BJ (cell line): ENCODE measurements at regions not wholly inside any gene's neighbourhood (a gene's known extent, or its start where the extent isn't known, plus 50 kb on each side); places are given as distances from the start of the nearest gene placed in this dataset.

ENCODE experiments used
- CTCF ChIA-PET: fragments of 350-600 bp; formaldehyde crosslinking; extraction: SDS; loops from one replicate; lab custom pipeline; 2021; ENCODE audit warnings: antibody characterized with exemption, inconsistent platforms; lab: Yijun Ruan, JAX
- POLR2A ChIA-PET: fragments of 300-600 bp; sonication (Branson Sonifier 250); formaldehyde crosslinking; extraction: SDS; loops from one replicate; lab custom pipeline; 2021; ENCODE audit warnings: antibody characterized with exemption; lab: Charles Lee
- DNase-seq: peaks from one replicate; pipeline ENCODE4 v3.0.0-alpha.2; 2011; ENCODE audit warnings: low read depth
- H3K27me3 ChIP-seq: 2 replicates; pipeline ENCODE4 v1.6.0; 2011; ENCODE audit warnings: low read length; ENCODE audit not compliant: control insufficient read depth, insufficient read depth
- H3K36me3 ChIP-seq: 2 replicates; pipeline ENCODE4 v1.5.1; 2011; ENCODE audit warnings: low read length; ENCODE audit not compliant: control insufficient read depth, insufficient read depth
- H3K4me3 ChIP-seq: 2 replicates; pipeline ENCODE4 v1.5.1; 2011; ENCODE audit warnings: low read depth, mild to moderate bottlenecking, control low read depth, low read length
- CTCF ChIP-seq: IDR thresholded peaks from 2 replicates; pipeline ENCODE4 v1.5.1; 2011; ENCODE audit warnings: low read depth, mild to moderate bottlenecking, control low read depth, inconsistent platforms, low read length, moderate library complexity; ENCODE audit not compliant: insufficient read depth

GRCh38 chr7:372932-373791 is 83.2 kb downstream of the FOXL3 start:
- 0 out of 2 replicates have a peak, but pooled peaks cover 1% of the 10 kb centered on the region for H3K27me3 ChIP-seq
- DNase-seq = no peak
- TF ChIP-seq CTCF = no peak
- H3K36me3 ChIP-seq = no peaks in the 10 kb centered on the region
- no peak overlapping the region for H3K4me3 ChIP-seq
- POLR2A ChIA-PET = no interaction called here
- CTCF ChIA-PET = no interaction called here

- H3K27me3 ChIP-seq = no peaks in the 10 kb centered on the region
- no peaks in the 10 kb centered on the region for H3K36me3 ChIP-seq
- POLR2A ChIA-PET = no interaction called here
- no peak overlapping the region for H3K4me3 ChIP-seq
- DNase-seq = no peak
- CTCF ChIA-PET = no interaction called here
- TF ChIP-seq CTCF = no peak
Measured at GRCh38 chr7:373818-374705, 84.1 kb downstream of the FOXL3 start.

GRCh38 chr7:374706-375311 is 84.8 kb downstream of the FOXL3 start:
- H3K27me3 ChIP-seq = no peaks in the 10 kb centered on the region; the same call in 1 of the 2 replicates
- CTCF ChIA-PET = no interaction called here

GRCh38 chr7:375321-375831 is 85.4 kb downstream of the FOXL3 start:
- ChIA-PET CTCF (no interaction called here), POLR2A (no interaction called here)
- no peak for TF ChIP-seq CTCF
- Histone ChIP-seq H3K36me3 (no peaks in the 10 kb centered on the region), H3K27me3 (peaks cover 1% of the 10 kb centered on the region; the same call in 1 of the 2 replicates), H3K4me3 (no peak overlapping the region)
- no peak for DNase-seq

More at GRCh38 chr7:374706-375311, 84.8 kb downstream of the FOXL3 start:
- DNase-seq = no peak
- no peaks in the 10 kb centered on the region for H3K36me3 ChIP-seq
- TF ChIP-seq CTCF = no peak
- POLR2A ChIA-PET = no interaction called here
- no peak overlapping the region for H3K4me3 ChIP-seq
